Activated CD4-positive, alpha-beta memory T cell treated with anti-CD3 and anti-CD28 coated beads for 36 hours (primary cell): ENCODE measurements at regions not wholly inside any gene's neighbourhood (a gene's known extent, or its start where the extent isn't known, plus 50 kb on each side); places are given as distances from the start of the nearest gene placed in this dataset.

ENCODE experiments used
- CTCF ChIA-PET: fragments of 350-600 bp; sonication (Branson Sonifier 250); formaldehyde crosslinking; loops from one replicate; lab custom pipeline; 2021; ENCODE audit warnings: antibody characterized with exemption, inconsistent platforms; lab: Charles Lee
- POLR2A ChIA-PET: fragments of 350-600 bp; sonication (Branson Sonifier 250); formaldehyde crosslinking; loops from one replicate; lab custom pipeline; 2021; ENCODE audit warnings: antibody characterized with exemption; lab: Charles Lee
- DNase-seq: peaks from one replicate; pipeline ENCODE4 v3.0.0-alpha.2; 2020
- H3K27ac Mint-ChIP-seq: one replicate; pipeline ENCODE4 v1.8.0; 2021; ENCODE audit warnings: mixed read lengths
- H3K27me3 Mint-ChIP-seq: one replicate; pipeline ENCODE4 v1.8.0; 2021; ENCODE audit warnings: mixed read lengths
- H3K36me3 Mint-ChIP-seq: one replicate; pipeline ENCODE4 v1.8.0; 2021; ENCODE audit warnings: mixed read lengths
- H3K4me1 Mint-ChIP-seq: one replicate; pipeline ENCODE4 v1.8.0; 2021; ENCODE audit warnings: low read depth, mixed read lengths
- H3K4me3 Mint-ChIP-seq: one replicate; pipeline ENCODE4 v1.8.0; 2021; ENCODE audit warnings: mild to moderate bottlenecking, mixed read lengths
- H3K9me3 Mint-ChIP-seq: one replicate; pipeline ENCODE4 v1.8.0; 2021; ENCODE audit warnings: mixed read lengths
- intact Hi-C: fragments of 100-400 bp; cut with micrococcal nuclease; formaldehyde crosslinking; loops from one replicate; pipeline ENCODE4 v1.15.1; 2023

DNA sequence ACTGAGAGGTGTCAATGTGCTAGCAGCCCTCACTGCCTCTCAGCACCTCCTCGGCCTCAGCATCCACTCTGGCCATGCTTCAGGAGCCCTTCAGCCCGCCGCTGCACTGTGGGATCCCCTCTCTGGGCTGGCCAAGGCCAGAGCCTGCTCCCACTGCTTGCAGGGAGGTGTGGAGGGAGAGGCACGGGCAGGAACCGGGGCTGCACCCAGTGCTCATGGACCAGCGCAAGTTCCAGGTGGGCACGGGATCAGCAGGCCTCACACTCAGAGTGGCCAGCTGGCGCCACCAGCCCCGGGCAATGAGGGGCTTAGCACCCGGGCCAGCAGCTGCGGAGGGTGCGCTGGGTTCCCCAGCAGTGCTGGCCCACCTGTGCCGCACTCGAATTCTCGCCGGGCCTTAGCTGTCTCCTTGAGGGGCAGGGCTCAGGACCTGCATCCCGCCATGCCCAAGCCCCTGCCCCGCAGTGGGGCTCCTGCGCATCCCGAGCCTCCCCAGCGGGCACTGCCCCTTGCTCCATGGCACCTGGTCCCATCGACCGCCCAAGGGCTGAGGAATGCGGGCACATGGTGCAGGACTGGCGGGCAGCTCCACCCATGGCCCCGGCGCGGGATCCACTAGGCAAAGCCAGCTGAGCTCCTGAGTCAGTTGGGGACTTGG is 80.4 kb upstream of the MANEA start:
- DNase-seq = no peak
- intact Hi-C loops = no loop called here
- H3K27ac Mint-ChIP-seq = no peak overlapping the region

DNA sequence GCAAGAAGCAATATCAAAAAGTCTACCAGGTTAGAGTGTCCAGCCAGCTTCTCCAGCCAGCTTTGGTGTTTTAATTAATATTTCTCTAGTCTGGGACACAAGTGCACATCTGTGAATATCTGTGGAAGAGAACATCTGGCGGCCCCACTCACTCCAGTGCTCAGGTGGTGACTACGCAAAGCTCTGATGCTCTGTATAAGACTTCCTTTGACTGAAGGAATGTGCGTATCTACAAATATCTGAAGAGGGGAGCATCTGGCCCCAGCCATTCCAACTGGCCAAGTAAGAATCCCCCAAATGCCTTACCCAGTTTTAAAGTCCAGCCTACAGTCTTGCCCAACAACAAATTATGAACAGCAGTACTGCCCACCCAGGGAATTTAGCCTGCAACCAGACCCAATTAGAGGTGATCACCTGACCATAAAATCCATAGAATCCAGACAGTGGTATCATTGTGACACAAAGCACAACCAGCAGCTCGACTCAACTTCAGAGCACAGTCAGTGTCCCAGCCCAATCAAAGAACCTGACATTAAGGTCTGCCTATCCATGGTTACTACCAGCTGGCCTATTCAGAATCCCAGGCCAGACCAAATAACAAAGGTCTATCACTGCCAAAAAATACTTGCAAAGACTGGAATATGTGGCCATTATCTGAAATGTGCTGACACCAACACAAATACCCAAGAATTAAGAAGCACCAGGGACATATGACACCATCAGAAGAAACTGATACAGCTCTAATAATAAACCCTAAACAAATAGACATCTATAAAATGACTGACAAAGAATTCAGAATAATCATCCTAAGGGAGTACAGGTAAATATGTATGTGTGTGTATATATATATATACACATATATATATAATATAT is 76.1 kb upstream of the MANEA start:
- CTCF ChIA-PET = no interaction called here

More for the DNA sequence above, 80.4 kb upstream of the MANEA start:
- Mint-ChIP-seq H3K9me3 (no peaks in the 10 kb centered on the region), H3K27me3 (peaks cover 3% of the 10 kb centered on the region), H3K4me3 (no peak overlapping the region), H3K4me1 (peaks cover 2% of the 10 kb centered on the region), H3K36me3 (no peaks in the 10 kb centered on the region)
- CTCF ChIA-PET = no interaction called here
- POLR2A ChIA-PET = no interaction called here

DNA sequence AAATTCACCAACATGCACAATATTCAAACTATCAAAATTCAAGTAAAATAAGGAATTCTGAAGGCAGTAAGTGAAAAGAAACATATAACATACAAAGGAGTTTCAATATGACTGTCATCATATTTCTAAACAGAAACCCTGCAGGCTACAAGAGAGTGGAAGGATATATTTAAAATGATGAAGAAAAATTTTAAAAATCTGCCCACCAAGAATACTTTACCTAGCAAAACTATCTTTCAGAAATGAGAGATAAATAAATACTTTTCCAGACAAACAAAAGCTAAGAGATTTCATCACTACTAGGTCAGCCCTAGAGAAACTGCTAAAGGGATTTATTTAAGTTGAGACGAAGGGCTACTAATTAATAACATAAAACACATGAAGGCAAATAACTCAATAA is 73.8 kb upstream of the MANEA start:
- no peak overlapping the region for H3K4me3 Mint-ChIP-seq
- intact Hi-C loops = no loop called here
- no peak for DNase-seq
- H3K4me1 Mint-ChIP-seq = no peaks in the 10 kb centered on the region
- CTCF ChIA-PET = no interaction called here
- H3K9me3 Mint-ChIP-seq = peaks cover 13% of the 10 kb centered on the region
- no peaks in the 10 kb centered on the region for H3K27me3 Mint-ChIP-seq
- H3K27ac Mint-ChIP-seq = no peak overlapping the region
- POLR2A ChIA-PET = no interaction called here
- no peaks in the 10 kb centered on the region for H3K36me3 Mint-ChIP-seq

More for the DNA sequence above, 76.1 kb upstream of the MANEA start:
- H3K4me3 Mint-ChIP-seq = no peak overlapping the region
- H3K27me3 Mint-ChIP-seq = peaks cover 3% of the 10 kb centered on the region
- no peaks in the 10 kb centered on the region for H3K4me1 Mint-ChIP-seq
- intact Hi-C loops = no loop called here
- H3K9me3 Mint-ChIP-seq = peaks cover 13% of the 10 kb centered on the region
- DNase-seq = no peak
- no peaks in the 10 kb centered on the region for H3K36me3 Mint-ChIP-seq
- POLR2A ChIA-PET = no interaction called here
- no peak overlapping the region for H3K27ac Mint-ChIP-seq

DNA sequence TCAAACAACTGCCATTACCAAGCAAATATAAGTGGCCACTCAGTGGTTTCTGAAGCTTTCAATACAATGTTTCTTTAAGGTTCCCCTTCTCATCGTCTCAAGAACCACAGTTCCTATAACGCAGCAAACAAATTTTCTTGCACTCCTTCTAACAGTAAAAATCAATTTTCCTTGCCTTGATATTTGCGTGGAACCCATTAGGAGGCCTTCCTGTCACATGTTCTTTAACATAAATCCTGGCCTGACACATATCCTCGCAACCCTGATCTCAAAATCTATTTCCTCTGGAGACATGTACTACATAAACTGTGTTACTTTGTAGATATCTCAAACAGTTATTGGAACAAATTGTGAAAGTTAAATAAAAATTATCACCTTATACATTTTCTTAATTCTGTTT is 65.9 kb upstream of the MANEA start:
- DNase-seq = no peak
- no peaks in the 10 kb centered on the region for H3K36me3 Mint-ChIP-seq
- H3K9me3 Mint-ChIP-seq = no peaks in the 10 kb centered on the region
- POLR2A ChIA-PET = no interaction called here
- no peak overlapping the region for H3K4me3 Mint-ChIP-seq
- H3K27ac Mint-ChIP-seq = no peak overlapping the region
- peaks cover 4% of the 10 kb centered on the region for H3K27me3 Mint-ChIP-seq
- CTCF ChIA-PET = no interaction called here
- intact Hi-C loops = no loop called here
- no peaks in the 10 kb centered on the region for H3K4me1 Mint-ChIP-seq

DNA sequence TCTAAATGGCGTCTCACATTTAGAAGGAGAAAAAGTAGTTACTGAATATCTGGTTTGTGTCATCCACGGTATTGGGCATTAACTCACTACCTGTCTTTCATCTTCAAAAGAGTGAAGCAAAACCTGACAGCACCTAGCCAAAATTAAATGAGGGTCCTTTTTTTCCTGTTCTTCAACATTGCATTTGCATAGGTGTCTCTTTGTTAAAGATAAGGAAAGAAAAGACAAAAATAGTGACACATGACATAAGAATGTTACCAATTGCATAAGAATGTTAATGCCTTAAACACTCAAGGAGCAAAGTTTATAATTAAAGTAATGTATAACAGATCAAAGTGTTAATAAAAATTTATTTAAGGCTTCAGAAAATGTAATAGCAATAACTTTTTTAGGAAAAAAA is 61.4 kb upstream of the MANEA start:
- Mint-ChIP-seq H3K4me3 (no peak overlapping the region), H3K9me3 (peaks cover 2% of the 10 kb centered on the region), H3K4me1 (no peaks in the 10 kb centered on the region), H3K36me3 (no peaks in the 10 kb centered on the region), H3K27ac (no peak overlapping the region), H3K27me3 (peaks cover 2% of the 10 kb centered on the region)
- POLR2A ChIA-PET = no interaction called here
- CTCF ChIA-PET = no interaction called here
- intact Hi-C loops = no loop called here
- DNase-seq = no peak

DNA sequence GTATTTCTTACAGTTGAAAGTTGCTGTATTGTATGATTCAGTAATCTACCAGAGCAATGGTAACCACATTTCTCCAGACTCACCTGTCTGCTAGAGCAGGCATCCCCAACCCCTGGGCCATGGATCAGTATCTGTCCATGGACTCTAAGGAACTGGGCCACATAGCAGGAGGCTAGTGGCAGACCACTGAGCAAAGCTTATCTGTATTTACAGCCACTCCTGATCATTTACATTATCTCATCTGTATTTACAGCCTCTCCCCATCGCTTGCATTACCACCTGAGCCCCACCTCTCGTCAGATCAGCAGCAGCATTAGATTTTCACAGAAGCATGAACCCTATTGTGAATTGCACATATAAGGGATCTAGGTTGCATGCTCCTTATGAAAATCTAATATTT is 60.3 kb upstream of the MANEA start:
- POLR2A ChIA-PET = no interaction called here
- H3K27ac Mint-ChIP-seq = no peak overlapping the region
- intact Hi-C loops = no loop called here
- no peaks in the 10 kb centered on the region for H3K4me1 Mint-ChIP-seq
- no peaks in the 10 kb centered on the region for H3K36me3 Mint-ChIP-seq
- H3K4me3 Mint-ChIP-seq = no peak overlapping the region
- CTCF ChIA-PET = no interaction called here
- peaks cover 2% of the 10 kb centered on the region for H3K9me3 Mint-ChIP-seq
- no peak for DNase-seq
- peaks cover 2% of the 10 kb centered on the region for H3K27me3 Mint-ChIP-seq

DNA sequence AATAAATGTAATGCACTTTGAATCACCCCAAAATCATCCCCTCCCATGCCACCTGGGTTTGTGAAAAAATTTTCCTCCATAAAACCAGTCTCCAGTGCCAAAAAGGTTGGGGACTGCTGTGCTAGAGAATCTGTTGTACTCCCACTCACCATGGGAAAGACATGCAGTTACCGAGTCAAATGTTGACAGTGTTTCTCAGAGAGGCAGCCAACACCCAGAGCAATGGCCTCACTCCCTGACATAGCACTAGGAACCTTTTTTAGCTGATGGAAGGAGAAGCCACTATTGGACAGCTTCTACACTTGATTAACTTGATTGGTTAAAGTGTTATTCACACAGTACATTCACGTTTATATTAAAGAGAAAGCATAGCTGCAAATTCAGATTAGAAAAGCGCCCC is 59.8 kb upstream of the MANEA start:
- peaks cover 2% of the 10 kb centered on the region for H3K9me3 Mint-ChIP-seq
- POLR2A ChIA-PET = no interaction called here
- intact Hi-C loops = no loop called here
- no peaks in the 10 kb centered on the region for H3K4me1 Mint-ChIP-seq
- H3K4me3 Mint-ChIP-seq = no peak overlapping the region
- H3K27me3 Mint-ChIP-seq = peaks cover 2% of the 10 kb centered on the region
- H3K36me3 Mint-ChIP-seq = no peaks in the 10 kb centered on the region
- no peak for DNase-seq
- CTCF ChIA-PET = no interaction called here
- H3K27ac Mint-ChIP-seq = no peak overlapping the region

DNA sequence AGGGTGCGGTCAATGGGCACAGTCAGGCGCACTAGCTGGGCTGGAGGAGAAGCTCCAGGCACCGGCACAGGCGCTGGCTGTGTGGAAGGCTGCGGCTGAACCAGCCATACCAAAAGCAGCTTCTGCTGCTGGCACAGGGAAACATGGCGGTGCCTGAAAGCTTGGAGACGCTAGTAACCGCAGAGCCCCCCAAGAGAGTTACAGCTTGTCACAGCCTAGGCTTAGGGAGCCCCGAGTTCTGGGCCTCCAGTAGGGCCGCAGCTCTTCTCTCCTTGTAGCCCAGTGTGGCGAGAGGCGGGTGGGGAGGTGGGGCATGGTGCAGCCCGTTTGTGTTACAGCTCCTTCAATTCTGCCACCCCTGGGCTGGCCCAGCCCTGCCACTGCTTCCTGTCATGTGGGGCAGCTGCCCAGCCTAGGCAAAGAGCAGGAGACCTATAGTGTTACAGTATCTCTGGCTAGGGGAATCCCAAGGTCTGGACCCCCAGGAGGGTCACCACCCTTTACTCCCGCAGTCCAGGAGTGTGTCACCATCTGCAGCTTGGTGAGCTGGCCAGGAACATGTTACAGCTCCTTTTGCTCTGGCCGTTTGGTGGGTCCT is 58.6 kb upstream of the MANEA start:
- CTCF ChIA-PET = interaction anchor here (0.6 kb wide), 1 partner anchor 20 kb away, joined by 3 read pairs; no protein-coding TSS in a partner anchor
- H3K27me3 Mint-ChIP-seq = no peaks in the 10 kb centered on the region
- no peak overlapping the region for H3K27ac Mint-ChIP-seq
- POLR2A ChIA-PET = no interaction called here
- H3K36me3 Mint-ChIP-seq = no peaks in the 10 kb centered on the region
- no peak overlapping the region for H3K4me3 Mint-ChIP-seq
- no peaks in the 10 kb centered on the region for H3K4me1 Mint-ChIP-seq
- H3K9me3 Mint-ChIP-seq = peaks cover 2% of the 10 kb centered on the region
- DNase-seq = no peak
- intact Hi-C loops = no loop called here

DNA sequence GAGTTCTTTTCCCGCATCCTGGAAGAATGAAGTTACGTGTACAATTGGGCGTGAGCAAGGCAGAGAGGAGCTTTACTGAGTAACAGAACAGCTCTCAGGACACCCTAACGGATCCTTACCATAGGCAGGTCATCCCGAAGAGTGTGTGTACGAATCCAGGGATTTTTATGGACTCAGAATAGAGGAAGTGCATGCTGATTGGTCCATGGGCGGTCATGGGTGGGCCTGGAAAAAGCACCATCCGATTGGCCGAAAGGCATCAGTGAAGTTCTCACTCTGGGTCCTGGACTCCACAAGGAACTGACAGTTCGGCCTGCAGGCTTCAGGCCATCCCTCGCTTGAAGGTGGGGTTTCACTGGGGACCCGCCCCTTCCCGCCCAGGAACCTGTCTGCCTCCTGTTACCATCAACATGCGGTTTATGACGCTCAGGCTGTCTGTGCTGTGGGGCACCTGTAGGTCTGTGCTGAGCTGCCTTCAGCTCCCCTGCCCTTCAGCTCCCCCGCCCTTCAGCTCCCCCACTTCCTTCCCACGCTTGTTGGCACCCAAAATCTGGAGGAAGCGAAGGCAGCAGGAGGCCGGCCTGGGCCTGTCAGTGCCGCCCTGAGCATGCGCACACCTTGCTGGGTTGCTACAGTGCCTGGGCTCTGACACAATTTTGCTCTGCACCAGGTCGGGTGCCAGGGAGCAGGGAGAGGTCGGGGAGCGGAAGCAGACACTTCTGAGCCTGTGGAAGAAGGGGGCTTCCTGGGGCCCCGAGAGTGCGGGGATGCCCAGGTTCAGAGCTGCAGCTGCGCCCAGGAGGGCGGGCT is 57.9 kb upstream of the MANEA start:
- peaks cover 2% of the 10 kb centered on the region for H3K9me3 Mint-ChIP-seq
- CTCF ChIA-PET = interaction anchor here (0.6 kb wide), 1 partner anchor 21 kb away, joined by 3 read pairs; no protein-coding TSS in a partner anchor

DNA sequence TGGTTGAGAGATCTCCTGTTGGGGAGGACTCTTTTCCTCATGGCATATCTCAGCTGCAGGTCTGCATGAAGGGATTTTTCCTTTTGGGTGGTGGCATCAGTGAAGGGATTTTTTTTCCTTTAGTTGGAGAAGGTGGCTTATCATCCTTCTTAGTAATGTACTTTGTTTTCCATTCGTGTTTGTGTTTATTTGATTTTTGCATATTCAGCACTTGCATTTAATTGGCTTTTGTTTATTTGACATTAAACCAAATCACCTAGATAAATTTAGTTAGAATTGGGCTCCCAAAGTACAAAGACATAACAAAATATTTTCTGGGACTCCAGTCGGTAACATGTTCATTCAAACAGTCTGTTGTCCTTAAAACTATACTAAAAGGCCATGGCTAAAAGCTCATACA is 56.2 kb upstream of the MANEA start:
- ChIA-PET POLR2A (no interaction called here), CTCF (no interaction called here)
- Mint-ChIP-seq H3K36me3 (no peaks in the 10 kb centered on the region), H3K4me3 (no peak overlapping the region), H3K27me3 (peaks cover 5% of the 10 kb centered on the region), H3K9me3 (peaks cover 2% of the 10 kb centered on the region), H3K4me1 (no peaks in the 10 kb centered on the region), H3K27ac (no peak overlapping the region)
- intact Hi-C loops = no loop called here
- no peak for DNase-seq

More for the DNA sequence above, 57.9 kb upstream of the MANEA start:
- POLR2A ChIA-PET = no interaction called here
- Mint-ChIP-seq H3K27me3 (no peaks in the 10 kb centered on the region), H3K4me3 (no peak overlapping the region), H3K27ac (no peak overlapping the region), H3K4me1 (no peaks in the 10 kb centered on the region), H3K36me3 (no peaks in the 10 kb centered on the region)
- intact Hi-C loops = no loop called here
- no peak for DNase-seq
